Superior temporal gyrus (tissue), 1 donor: ENCODE measurements at regions not wholly inside any gene's neighbourhood (a gene's known extent, or its start where the extent isn't known, plus 50 kb on each side); places are given as distances from the start of the nearest gene placed in this dataset.

Experiments
- DNase-seq: peaks from one replicate; pipeline ENCODE4 v3.0.0-alpha.2; 2016; ENCODE audit errors: extremely low spot score

GRCh38 chr15:31151301-31152233 is 50.0 kb upstream of the TRPM1 start:
- DNase-seq: no peak

GRCh38 chr15:31153531-31153930 is 52.0 kb upstream of the TRPM1 start:
- no peak for DNase-seq

- no peak for DNase-seq
Measured at GRCh38 chr15:31155151-31155550, 53.6 kb upstream of the TRPM1 start.

DNA sequence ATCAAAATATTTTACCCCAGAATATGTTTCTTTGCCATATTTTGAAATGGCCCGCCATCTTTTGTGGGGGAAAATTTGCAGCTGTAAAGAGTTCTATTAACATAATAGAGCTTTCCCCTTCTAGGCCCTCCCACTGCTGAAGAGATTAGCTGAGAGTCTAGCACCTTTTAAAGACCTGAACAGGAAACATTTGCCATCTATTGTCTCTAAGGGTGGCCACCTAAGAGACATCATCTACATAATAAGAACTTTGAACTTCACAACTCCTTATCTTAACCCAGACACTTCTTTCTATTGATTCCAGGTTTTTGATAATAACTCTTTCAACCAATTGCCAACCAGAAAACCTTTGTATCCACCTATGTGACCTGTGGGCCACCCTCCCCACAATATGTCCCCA is 54.7 kb upstream of the TRPM1 start:
- DNase-seq: no peak

- no peak for DNase-seq
Measured at GRCh38 chr15:31156808-31157207, 55.3 kb upstream of the TRPM1 start.

- no peak for DNase-seq
Measured at GRCh38 chr15:31157644-31158069, 56.1 kb upstream of the TRPM1 start.

- no peak for DNase-seq
Measured at GRCh38 chr15:31158858-31159569, 57.5 kb upstream of the TRPM1 start.

DNA sequence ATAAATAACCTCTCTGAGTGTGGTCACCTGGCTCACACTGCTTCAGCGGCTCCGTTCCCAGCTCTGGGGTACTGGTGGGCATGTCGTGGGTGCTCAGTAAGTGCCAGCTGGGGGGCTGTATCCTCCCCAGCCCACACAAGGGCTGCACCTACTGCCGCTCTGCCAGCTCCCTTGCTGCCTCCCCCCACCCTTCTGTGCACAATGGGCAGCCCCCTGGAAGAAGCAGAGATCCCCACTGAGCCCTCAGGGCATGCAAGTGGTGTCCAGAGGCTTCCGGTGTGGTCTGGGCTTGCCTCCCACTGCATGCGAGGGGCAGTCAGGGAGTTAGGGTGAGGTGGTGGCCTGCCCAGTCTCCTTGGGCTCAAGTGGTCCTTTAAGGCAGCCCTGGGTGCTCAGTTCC is 58.3 kb upstream of the TRPM1 start:
- no peak for DNase-seq

DNA sequence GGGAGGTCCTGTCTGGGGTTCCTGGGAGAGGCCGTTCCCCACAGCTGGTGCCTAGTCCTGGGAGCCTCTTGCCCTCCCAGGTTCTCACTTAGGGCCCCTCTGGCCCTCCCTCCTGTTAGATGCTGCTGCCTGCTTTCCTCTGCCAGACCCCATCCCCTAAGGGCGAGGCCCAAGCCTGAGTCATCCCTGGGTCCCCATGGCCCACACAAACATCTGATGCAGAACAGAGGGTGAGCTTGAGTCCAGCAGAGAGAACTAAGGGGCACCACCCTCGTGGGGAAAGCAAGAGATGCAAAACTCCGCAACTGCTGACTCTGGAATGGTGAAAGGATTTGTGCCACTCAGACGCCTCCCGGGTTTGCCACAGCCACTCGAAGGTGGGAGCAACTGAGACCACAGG is 58.8 kb upstream of the TRPM1 start:
- no peak for DNase-seq

GRCh38 chr15:31160740-31161495 is 59.4 kb upstream of the TRPM1 start:
- DNase-seq: no peak

GRCh38 chr15:31161951-31162350 is 60.4 kb upstream of the TRPM1 start:
- no peak for DNase-seq

DNA sequence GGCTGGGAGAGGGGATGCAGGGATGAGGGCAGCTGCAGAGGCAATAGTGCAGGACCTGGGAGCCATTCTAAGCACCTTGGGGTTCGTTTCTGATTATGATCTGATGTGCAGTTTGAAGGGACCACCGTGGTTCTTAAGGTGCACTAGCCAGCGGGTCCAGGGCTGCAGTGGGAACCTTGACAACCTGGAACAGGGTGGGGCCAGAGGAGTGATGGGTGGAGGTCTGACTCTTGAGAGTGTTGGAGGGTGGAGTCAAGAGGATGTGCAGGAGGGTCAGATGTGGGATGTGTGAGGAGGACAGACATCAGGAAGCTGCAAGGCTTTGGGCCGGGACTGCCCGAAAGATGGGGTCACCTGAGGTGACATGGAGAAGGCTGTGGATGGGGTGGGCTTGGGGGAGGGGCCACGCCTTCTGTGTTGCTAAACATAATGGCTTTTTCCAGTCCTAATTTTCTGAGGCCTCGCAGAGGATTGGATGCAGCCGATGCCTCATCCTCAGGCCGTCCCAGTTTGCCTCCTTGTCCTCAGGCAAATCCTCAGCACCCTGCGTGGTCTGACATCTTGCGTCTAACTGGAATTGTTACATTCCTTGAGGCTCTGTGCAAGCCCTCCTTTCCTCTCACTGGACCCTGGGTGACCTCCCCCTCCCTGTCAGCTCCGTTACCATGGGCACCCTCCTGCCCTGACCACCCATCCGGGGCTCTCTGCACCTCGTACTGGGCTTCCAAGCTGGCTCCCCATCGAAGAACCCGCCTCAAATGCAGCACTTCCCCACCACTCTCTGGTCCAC is 61.4 kb upstream of the TRPM1 start:
- DNase-seq: no peak

DNA sequence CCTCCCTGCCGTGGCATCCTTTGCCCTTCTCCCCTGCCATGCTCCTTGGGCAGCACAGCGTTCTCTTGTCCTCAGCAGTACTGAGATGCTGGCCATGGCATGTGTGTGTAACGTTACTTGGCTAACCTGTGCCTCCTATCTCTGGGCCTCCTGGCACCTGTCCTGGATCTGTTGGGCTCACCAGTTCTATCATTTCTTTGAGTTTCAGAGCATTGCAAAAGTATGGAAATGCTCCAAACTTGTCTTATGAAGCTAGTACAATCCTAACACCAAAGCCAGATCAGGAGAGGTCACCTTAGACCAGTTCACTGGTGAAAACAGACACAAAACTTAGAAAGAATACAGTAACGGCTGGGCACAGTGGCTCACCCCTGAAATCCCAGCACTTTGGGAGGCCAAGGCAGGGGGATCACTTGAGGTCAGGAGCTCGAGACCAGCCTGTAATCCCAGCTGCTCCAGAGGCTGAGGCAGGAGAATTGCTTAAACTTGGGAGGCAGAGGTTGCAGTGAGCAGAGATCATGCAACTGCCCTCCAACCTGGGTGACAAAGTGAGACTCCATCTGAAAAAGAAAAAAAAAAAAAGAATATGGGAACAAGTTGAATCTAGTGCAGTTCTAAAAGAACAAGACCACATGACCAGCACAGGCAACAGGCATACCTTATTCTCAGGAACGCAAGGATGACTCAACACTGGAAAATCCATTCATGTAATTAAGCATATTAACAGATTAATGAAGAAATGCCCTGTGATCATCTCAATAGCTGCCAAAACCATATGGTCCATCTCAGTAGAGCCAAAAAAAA is 62.4 kb upstream of the TRPM1 start:
- DNase-seq: no peak

GRCh38 chr15:31164573-31164912 is 63.0 kb upstream of the TRPM1 start:
- DNase-seq: no peak

DNA sequence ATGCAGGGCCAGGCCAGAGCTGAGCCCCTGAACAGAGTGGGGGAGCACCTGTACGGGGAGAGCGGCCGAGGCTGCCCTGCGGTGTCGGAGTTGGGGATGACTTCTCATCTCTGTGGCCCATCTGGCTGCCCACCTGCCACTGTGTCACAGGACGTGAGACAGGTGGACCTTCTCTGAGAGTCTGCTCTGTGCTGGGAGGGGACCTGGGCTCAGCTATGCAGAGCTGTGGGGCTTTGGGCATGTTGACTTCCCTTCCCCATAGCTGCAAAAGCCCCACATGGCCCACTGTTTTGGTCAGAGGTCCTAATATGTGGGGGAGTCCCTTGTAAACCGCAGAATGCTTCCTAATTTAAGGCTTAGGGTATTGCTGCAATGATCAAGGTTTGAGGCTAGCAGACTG is 68.0 kb upstream of the TRPM1 start:
- no peak for DNase-seq

GRCh38 chr15:31171731-31172130 is 70.2 kb upstream of the TRPM1 start:
- no peak for DNase-seq

GRCh38 chr15:31172606-31173005 is 71.1 kb upstream of the TRPM1 start:
- no peak for DNase-seq

- DNase-seq: no peak
Measured at GRCh38 chr15:31173790-31174450, 72.4 kb upstream of the TRPM1 start.

- DNase-seq: no peak
Measured at GRCh38 chr15:31175484-31175883, 74.0 kb upstream of the TRPM1 start.

GRCh38 chr15:31177951-31178350 is 76.4 kb upstream of the TRPM1 start:
- no peak for DNase-seq
